Mucosa of gallbladder (tissue), 1 donor: ENCODE measurements at regions not wholly inside any gene's neighbourhood (a gene's known extent, or its start where the extent isn't known, plus 50 kb on each side); places are given as distances from the start of the nearest gene placed in this dataset.

Experiments used
- DNase-seq: peaks from one replicate; pipeline ENCODE4 v3.0.0-alpha.2; 2020; ENCODE audit warnings: low spot score
- donor health status: DM: no; HTN: no; CAD: no.

DNA sequence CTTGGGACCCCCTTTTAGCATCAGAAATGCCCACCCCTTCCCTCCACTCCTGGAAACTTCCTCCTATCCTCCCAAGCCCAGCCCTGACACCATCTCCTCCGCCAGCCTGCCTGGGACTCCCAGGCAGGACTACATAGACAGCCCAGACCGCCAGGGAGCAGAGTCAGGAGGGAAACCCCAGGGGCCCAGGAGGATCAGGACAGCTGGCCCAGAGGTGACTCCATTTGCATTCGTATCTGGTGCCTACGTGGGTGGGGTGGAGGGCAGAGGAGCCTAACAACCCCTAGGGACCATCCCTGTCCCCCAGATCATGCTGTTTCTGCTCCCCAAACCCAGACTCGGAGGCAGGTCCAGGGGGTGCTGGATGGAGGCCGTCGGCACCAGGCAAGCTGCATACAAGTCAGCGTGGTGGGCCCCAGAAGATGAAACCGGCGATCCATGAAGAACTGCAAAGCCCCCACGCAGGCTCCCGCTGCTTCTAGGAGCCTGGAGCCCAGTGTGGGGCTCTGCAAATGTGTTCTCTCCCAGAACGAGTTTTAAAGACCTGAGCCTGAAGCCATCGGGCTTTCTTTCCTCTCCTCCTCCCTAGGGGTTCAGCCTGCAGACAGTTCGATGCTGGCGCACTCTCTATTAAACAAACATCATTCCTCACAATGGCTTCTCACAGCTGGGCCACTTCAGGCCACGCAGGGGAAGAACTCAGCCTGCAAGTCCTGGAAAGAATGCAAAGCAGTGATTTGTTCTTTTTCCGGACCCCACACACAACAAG is 1506.8 kb downstream of the BRD1 start:
- no peak for DNase-seq

DNA sequence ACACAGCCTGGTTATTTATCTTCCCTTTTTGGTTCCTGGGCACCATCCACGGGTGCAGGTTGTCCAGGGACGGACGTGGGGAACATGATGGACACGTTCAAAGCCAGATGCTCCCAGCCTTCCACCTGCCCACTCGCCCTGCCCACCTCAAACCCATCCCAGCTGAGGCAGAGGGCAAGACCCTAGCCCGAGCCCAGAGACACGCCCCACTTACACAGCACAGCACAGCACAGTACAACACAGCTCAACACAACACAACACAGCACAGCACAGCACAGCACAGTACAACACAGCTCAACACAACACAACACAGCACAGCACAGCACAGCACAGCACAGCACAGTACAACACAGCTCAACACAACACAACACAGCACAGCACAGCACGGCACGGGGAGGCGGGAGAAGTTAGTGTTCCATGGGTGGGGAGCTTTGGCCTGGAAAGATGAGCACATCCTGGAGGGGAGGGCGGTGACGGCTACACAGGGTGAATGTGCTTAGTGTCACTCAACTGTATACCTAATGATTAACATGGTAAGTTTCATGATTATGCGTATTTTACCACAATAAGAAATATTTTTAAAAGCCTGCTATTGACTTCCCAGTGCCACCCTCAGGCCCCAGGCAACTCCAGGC is 1507.5 kb downstream of the BRD1 start:
- DNase-seq, result no peak

DNA sequence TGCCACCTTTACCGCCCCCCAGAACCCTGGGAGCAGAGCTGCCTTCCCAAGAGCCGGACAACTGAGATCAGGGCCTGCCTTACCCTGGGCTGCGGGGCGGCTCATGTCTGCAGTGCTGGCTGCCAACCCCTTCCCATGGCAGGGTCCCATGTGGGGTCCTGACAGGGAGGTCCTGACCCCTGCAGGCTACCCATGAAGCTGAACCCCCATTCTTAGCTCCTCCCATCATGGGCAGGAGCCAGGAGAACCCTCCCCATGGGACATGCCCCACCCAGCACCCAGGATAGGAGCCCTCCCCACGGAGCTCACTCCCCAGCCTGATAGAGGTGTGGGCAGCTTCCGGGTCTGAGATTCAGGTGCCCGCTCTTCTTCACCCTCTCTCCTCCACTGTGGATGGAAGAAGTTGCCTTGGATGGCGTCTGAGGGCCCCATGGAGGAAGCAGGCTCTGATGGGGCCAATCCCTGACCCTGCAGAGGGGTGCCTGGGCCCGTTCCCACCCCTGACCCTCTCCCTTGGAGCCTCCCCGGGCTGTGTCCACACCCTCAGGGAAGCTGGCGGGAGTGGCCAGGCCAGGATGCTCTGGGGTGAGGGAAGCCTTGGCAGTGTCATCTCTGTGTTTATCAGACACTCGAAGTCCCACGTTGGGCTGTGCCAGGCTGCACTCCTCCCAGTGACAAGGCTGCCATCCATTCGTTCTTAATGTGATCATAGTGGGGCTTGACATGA is 1508.2 kb downstream of the BRD1 start:
- no peak for DNase-seq

DNA sequence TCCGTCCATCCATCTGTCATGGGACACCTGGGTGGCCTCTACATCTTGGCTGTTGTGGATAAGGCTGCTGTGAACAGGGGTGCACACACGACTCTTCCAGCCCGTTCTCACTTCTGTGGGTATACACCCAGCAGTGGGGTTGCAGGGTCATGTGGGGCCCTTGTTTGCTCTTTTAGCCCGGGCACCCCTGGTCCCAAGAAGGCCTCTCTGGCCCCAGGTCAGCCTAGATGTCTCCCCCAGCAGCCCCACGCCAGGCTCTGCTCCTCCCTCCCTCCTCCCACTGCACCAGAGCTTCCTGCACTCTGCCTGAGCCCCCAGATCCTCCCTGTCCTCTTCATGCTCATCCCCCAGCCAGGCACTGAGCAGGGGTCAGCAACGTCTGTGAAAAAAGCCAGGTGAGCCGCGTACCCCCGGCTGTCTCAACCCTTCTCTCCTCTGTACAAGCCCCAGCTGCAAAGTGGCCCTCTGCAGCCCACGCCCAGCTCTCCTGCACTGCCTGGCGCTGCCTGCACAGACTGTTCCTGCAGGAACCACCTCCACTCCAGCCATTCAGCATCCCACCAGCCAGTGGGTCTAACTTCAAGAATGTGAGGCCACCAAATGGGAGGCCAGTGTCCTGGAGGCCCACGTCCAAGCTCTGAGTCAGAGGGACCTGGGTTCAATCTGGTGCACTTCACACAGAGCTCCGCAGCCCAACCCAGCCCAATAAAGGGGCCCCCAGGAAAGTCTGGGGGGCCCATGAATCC is 1508.9 kb downstream of the BRD1 start:
- no peak for DNase-seq

DNA sequence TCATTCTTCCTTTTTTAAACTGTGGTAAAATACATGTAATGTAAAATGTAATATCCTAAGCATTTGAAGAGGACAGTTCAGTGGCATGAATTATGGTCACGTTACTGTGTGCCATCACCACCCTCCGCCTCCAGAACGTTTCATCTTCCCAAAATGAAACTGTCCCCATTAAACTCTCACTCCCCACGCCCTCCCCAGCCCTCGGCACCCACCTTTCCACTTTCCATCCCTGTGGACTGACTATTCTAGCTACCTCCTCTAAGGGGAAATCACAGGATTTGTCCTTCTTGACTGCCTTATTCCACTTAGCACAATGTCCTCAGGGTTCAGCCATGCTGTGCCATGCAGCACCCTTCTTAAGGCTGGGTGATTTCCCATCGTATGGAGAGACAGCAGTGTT is 1509.5 kb downstream of the BRD1 start:
- no peak for DNase-seq

DNA sequence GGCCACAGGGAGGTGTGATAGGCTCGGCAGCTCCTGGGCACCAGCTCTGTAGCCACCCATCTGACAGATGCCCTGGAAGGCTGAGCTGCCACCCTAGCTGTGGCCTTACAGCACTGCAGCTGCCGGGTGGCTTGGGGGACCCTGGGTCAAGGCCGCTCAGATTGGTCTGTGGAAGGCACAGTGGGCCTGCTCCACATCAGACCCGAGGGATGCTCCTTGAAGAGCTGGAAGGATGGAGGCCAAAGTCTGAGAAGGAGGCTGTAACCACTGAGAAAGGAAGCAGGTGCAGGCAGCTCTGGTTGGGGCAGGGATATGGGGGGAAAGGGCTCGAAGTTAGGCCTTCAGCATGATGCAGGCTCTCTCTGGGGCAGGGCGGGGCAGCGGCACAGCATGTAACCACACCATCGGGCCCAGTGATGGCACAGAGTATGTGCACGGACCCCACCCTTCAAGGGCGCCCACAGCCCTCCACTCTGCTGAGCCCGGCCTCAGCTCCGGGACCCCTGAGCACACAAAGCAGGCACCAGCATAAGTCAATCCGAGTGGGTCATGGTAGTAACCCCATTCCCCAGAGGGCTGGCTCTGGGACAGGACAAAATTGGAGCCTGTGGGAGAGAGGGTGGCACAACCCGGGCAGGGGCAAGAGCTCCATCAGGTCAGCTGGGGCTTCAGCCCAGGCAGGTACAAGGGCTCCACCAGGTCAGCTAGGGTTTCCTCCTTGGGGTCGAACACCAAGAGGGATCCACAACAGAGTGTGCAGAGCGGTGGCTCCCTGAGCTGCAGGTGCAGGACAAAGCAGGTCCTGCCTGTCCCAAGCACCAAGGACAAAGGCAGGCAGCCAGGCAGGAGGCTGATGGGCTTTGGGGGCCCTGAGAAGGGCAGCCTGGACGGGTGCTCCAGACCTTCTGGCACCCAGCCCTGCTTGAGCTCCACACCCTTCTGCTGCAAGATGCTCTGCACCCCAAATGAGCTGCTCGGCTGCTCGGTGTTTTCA is 1511.1 kb downstream of the BRD1 start:
- no peak for DNase-seq

DNA sequence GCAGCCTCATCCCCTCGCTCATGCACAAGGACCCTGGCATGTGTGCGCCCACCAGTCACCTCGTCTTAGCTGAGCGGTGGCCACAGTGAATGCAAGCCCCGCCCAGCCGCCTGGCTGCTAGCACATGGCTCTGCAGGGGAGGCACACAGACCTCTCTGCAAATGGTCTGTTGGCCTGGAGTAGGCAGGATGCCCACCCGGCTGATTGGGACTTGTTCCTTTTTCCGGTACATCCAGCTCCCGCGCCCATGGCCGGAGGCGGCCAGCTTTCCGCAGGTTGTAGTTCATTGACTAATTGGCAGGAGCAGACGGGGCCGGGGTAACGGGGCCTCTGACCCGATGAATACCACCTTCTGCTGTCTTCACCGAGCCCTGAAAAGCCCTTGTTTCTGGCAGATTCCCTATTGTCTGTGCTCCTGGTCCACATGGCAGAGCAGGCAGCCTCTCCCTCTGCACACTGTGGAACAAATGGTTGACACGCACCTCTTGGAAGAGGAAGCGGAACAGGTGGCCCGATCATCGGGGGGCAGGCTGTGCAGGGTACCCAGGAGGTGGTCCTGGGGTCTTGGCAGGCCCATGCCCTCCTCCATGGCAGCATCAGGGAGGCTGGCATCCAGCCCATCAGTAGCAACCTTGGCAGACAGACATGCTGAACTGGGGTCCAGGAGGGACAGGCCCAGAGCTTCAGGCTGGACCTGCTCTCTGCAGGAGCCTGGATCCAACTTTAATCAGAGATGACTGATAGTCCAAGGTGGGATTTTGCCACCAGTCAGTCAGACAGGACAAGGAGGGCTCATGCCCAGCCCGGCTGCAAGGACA is 1512.0 kb downstream of the BRD1 start:
- no peak for DNase-seq

DNA sequence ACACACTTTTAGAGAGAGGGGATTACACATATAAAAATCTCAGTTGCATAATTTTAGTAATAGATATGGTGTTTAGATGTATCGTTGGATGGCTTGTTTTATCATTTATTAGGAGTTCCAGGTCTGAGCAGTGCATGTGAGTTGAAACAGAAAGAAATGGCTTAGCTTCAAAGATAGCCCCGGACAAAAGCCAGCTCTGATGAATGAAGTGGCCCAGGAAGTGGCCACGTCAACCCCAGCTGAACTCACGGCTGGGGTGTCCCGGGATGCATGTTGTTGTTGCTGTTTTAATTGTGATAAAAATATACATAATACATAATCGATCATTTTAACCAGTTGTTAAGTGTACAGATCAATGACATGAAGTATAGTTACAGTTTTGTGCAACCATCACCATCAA is 1513.6 kb downstream of the BRD1 start:
- no peak for DNase-seq

DNA sequence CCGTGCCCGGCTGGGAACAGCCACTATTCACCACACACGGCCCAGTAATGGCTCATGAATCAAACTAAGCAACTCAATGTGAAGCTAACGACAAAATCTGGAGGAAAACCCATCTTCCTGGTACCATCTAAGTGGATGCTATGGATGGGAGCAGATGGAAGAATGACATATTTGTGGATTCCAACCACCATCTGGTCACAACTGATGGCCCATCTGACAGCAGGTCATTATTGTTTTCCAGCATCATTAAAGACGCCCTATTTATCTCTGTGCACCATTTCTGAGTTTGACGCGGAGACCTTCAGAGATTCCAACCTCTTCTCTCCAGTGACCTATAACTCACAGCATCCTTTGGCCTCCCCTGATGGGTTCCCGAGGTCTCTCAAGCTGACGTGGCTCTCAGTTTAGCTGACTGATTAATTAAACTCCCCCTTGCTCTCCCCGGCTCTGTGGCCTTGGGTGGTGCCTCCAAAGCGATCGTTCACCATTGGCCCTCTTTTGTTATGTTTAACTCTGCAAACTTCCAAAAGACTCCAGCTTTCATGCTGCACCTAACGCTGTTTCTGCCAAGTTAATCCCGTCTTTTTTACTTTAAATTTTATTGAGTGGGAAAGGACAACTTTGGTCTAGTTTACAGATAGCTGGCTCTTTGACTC is 1514.4 kb downstream of the BRD1 start:
- DNase-seq, result no peak

DNA sequence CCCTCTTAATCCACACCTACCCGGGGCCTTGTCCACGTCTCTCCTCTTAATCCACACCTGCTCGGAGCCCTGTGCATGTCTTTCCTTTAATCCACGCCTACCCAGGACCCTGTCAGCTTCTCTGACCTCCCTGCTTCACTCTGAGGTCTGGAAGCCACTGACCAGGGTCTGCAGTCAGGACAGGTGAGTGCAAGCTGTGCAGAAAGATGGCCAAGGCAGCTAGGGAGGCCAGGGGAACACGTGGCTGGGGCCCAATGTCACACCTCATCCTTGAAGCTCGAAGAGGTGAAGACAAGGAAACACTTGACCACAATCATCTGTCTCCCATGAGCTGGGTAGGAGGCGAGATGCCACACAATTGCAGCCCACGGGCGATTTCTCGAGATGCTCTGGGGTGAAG is 1516.9 kb downstream of the BRD1 start:
- no peak for DNase-seq

DNA sequence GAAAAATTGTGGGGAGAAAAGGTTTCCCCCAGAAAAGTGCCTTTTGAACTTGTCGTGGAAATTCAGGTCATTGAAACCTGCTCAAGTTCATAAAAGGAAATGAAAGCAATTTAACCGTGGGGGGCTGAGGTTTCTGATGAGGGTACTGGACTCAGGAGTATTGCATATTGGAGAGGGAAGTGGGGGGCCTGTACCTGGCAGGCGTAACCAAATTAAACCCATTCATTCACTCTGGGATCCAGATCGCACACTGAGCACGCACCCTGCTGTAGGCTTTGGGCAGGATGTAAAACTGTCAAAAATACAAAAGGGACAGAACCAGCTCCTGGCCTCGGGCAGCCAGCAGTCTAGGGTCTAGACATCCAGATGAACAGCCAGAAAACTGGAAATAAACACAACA is 1517.4 kb downstream of the BRD1 start:
- DNase-seq, result no peak

DNA sequence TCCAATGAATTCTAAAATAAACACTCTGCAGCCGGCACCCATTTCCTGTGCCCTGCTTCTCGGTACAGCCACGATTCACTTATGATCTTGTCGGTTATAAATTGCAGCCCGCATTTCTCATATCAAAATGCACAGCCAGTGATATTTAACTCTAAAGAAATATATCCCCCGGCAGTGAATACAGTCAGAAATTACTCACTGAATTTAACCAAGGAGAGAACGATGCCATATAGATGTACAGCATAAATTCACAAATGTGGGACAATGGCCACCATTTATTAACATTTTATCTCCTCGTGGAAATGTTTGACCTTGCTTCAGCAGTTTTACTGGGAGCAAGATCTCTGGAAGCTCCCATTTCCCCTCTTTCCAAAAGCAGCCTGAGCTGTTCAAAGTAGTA is 1517.8 kb downstream of the BRD1 start:
- DNase-seq, result no peak

DNA sequence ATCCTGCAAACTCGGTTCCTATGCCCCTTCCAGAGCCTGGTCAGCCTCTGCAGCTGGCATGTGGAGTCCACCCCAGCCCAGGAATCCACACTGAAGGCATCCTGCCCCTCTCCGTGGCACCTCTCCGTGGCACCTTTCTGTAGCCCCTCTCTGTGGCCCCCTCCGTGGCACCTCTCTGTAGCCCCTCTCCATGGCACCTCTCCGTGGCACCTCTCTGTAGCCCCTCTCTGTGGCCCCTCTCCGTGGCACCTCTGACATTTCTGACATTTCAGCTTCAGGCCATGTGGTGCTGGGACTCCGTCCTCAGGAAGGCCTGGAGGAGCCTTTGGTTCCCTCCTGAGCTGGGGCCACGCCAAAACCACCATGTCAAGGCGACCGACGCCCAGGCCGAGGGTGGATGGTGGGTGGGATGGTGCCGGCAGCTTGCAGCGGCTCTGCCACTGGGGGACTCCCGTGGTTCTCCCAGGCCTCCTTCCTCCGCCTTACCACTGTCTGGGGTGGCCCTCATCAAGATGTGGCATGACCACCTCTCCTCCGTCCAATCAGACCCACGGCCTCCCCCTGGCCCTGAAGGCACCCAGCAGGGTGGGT is 1518.5 kb downstream of the BRD1 start:
- DNase-seq, result no peak

DNA sequence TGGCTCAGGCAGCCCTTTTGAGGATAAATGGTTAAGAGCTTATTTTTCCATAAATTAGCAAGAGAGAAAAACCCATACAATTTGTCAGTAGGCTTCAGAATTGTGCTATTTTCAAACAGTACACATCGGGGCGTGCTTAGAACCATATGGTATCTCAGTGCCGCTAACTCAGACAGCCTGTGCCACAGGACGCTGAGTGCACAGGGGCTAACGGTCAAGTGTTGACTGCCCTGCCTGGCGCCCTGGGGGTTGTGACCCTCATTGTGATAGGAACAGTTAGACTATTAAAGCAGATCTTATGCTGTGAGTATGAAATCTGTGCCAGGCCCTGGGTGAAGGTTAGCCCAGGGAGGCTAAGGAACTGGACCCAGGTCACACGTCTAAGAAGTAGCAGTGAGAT is 1519.7 kb downstream of the BRD1 start:
- no peak for DNase-seq

DNA sequence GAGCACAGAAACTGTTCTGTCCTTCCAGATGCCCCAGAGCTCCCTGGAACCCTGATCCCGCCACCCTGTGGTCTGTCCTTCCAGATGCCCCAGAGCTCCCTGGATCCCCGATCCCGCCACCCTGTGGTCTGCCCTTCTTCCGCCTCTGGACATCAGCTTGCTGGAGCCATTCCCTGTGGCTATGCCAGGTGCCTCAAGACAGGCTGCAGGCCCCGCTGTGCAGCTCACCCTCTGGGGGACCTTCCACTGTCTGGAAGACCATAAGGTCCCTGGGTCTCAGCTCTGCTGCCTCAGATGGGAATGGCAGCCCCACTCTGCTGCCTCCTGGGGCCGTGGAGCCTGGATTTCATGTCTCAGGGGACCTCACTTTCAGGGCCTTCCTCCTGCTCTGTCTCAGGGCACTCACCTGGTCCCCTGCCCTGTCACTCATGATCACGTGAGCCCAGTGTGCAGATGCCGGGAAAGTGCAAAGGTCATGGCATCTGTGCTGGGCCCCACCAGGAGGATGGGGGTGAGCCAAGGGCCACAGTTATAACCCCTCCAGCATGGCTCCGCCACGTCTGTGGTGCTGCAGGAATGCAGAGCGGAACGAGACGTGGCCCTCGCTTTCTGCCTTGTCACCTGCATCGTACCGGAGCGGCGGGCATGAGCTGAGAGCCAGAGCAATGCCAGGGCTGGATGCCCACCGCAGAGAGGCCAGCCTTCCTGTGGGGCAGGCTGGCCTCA is 1520.7 kb downstream of the BRD1 start:
- DNase-seq, result no peak

DNA sequence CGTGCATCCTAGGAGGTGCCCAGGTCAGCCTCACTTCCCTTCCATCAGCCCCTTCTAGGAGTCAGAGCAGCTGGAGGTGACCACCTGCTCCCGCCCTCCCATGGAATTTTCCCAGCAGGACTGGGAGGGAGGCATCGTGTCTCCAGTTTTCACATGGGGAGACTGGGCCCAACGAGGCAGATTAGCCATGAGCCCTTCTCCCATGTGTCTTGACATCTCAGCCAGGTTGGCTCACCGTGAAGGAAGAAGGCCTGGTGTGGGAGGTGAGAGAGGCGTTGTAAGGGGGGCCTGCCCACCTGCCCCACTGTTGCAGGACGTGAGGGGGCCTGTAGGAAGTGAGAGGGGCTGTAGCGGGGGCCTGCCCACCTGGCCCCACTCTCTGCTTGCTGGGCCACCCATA is 1521.4 kb downstream of the BRD1 start:
- no peak for DNase-seq

DNA sequence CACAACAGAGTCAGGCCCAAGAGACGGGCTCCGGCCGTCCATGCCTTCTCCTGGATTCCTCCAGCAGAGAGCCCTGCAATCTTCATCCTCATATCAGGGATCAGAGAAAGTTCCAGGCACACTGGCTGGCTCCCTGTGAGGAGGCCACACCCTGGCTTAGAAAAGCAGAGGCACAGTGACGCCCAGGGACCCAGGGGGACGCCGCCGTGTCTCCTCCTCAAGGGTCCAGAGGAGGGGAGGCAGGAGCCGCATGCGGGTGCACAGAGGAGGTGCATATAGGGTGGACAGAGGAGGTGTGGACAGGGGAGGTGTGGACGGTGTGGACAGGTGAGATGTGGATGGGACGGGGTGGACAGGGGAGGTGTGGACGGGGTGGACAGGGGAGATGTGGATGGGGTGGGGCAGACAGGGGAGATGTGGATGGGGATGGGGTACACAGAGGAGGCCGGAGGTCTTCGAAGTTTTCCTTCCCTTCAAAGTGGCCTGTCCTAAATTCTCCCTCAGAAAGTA is 1521.9 kb downstream of the BRD1 start:
- no peak for DNase-seq

DNA sequence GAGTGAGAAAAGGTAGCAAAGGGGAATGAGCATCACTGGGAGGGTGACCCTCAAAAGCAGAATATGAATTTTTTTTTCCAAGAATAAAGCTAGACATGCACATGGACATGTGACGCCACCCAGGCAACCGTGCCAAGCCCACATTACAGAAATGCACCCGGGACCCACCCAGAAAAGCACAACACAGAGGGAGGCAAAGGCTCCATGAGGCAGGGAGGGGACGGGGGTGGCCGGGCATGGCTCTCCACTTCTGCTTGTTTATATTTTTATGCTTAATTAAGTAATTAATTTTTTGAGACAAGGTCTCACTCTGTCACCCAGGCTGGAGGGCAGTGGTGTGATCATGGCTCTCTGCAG is 1524.3 kb downstream of the BRD1 start:
- DNase-seq, result no peak
